ENCODE measurements at regions not wholly inside any gene's neighbourhood (a gene's known extent, or its start where the extent isn't known, plus 50 kb on each side); places are given as distances from the start of the nearest gene placed in this dataset.
A peak's percentile ranks its signal among the peaks of the same experiment; 100 is the strongest.
"Not testable (repeated sequence)": the region's sequence is repeated elsewhere in the genome, so short reads cannot be mapped to it uniquely, and the experiment has no call there.

- no peaks in the 10 kb centered on the region for H3K9me3 Mint-ChIP-seq
- intact Hi-C loops (cut with micrococcal nuclease): no loop called here
These were observed 370.2 kb downstream of the PPP1R3A start for GRCh38 chr7:113548561-113548960.

GRCh38 chr7:113548137-113548536 is 370.7 kb downstream of the PPP1R3A start:
- H3K4me3 Mint-ChIP-seq: no peak overlapping the region
- no peak for DNase-seq
- CTCF ChIA-PET (ENCODE audit: partially characterized antibody): no interaction called here
- Histone ChIP-seq H3K27ac (ENCODE audit: low read depth, low read length) (no peak overlapping the region), H3K36me3 (ENCODE audit: insufficient read depth, low read length) (no peaks in the 10 kb centered on the region), H3K4me1 (ENCODE audit: insufficient read depth, low read length) (no peaks in the 10 kb centered on the region), H3K9me3 (ENCODE audit: control insufficient read depth in 1 of 2, low read length in 2 of 2) (no peaks in the 10 kb centered on the region), H3K27me3 (ENCODE audit: insufficient read depth, low read length) (no peaks in the 10 kb centered on the region), H3K4me3 (ENCODE audit: low read length in 2 of 2) (no peak overlapping the region)
- no peaks in the 10 kb centered on the region for H3K4me1 Mint-ChIP-seq
- no peak overlapping the region for H3K27ac Mint-ChIP-seq
- no peaks in the 10 kb centered on the region for H3K9me3 Mint-ChIP-seq
- H3K27me3 Mint-ChIP-seq: no peaks in the 10 kb centered on the region
- intact Hi-C loops (cut with micrococcal nuclease): no loop called here
- POLR2A ChIA-PET (ENCODE audit: partially characterized antibody): no interaction called here
- no peaks in the 10 kb centered on the region for H3K36me3 Mint-ChIP-seq

More at GRCh38 chr7:113548561-113548960, 370.2 kb downstream of the PPP1R3A start:
- Mint-ChIP-seq H3K36me3 (no peaks in the 10 kb centered on the region), H3K4me3 (no peak overlapping the region), H3K4me1 (no peaks in the 10 kb centered on the region), H3K27ac (no peak overlapping the region), H3K27me3 (no peaks in the 10 kb centered on the region)
- DNase-seq: no peak
- no peaks in the 10 kb centered on the region for H3K4me1 ChIP-seq (ENCODE audit: insufficient read depth, low read length)
- no peaks in the 10 kb centered on the region for H3K36me3 ChIP-seq (ENCODE audit: insufficient read depth, low read length)
- H3K4me3 ChIP-seq (ENCODE audit: low read length in 2 of 2): no peak overlapping the region
- H3K9me3 ChIP-seq (ENCODE audit: control insufficient read depth in 1 of 2, low read length in 2 of 2): no peaks in the 10 kb centered on the region
- H3K27ac ChIP-seq (ENCODE audit: low read depth, low read length): no peak overlapping the region
- POLR2A ChIA-PET (ENCODE audit: partially characterized antibody): no interaction called here
- CTCF ChIA-PET (ENCODE audit: partially characterized antibody): no interaction called here
- no peaks in the 10 kb centered on the region for H3K27me3 ChIP-seq (ENCODE audit: insufficient read depth, low read length)

GRCh38 chr7:113521468-113521867 is 397.3 kb downstream of the PPP1R3A start:
- H3K27me3 ChIP-seq (ENCODE audit: insufficient read depth, low read length): no peaks in the 10 kb centered on the region
- H3K27ac ChIP-seq (ENCODE audit: low read depth, low read length): no peak overlapping the region
- Mint-ChIP-seq H3K36me3 (no peaks in the 10 kb centered on the region), H3K27me3 (no peaks in the 10 kb centered on the region), H3K9me3 (peaks cover 0 to 13% (median 5%) of the 10 kb centered on the region in 8 donors), H3K4me1 (no peaks in the 10 kb centered on the region), H3K4me3 (no peak overlapping the region), H3K27ac (peak overlapping the region in 1 of 7 donors; percentile 15)
- ChIA-PET POLR2A (ENCODE audit: partially characterized antibody) (no interaction called here), CTCF (ENCODE audit: partially characterized antibody) (no interaction called here)
- no peaks in the 10 kb centered on the region for H3K36me3 ChIP-seq (ENCODE audit: insufficient read depth, low read length)
- no peak overlapping the region for H3K4me3 ChIP-seq (ENCODE audit: low read length in 2 of 2)
- intact Hi-C loops (cut with micrococcal nuclease): no loop called here
- no peaks in the 10 kb centered on the region for H3K9me3 ChIP-seq (ENCODE audit: control insufficient read depth in 1 of 2, low read length in 2 of 2)
- no peaks in the 10 kb centered on the region for H3K4me1 ChIP-seq (ENCODE audit: insufficient read depth, low read length)
- DNase-seq: no peak

GRCh38 chr7:113519472-113519871 is 399.3 kb downstream of the PPP1R3A start:
- no peaks in the 10 kb centered on the region for H3K4me1 ChIP-seq (ENCODE audit: insufficient read depth, low read length)
- no peaks in the 10 kb centered on the region for H3K4me1 Mint-ChIP-seq
- H3K27me3 ChIP-seq (ENCODE audit: insufficient read depth, low read length): no peaks in the 10 kb centered on the region
- no peaks in the 10 kb centered on the region for H3K36me3 ChIP-seq (ENCODE audit: insufficient read depth, low read length)
- H3K27me3 Mint-ChIP-seq: no peaks in the 10 kb centered on the region
- H3K4me3 Mint-ChIP-seq: no peak overlapping the region
- no peaks in the 10 kb centered on the region for H3K9me3 ChIP-seq (ENCODE audit: control insufficient read depth in 1 of 2, low read length in 2 of 2)
- intact Hi-C loops (cut with micrococcal nuclease): no loop called here
- H3K36me3 Mint-ChIP-seq: no peaks in the 10 kb centered on the region
- POLR2A ChIA-PET (ENCODE audit: partially characterized antibody): no interaction called here
- DNase-seq: no peak
- peaks cover 0 to 21% (median 7%) of the 10 kb centered on the region in 8 donors for H3K9me3 Mint-ChIP-seq
- no peak overlapping the region for H3K4me3 ChIP-seq (ENCODE audit: low read length in 2 of 2)
- CTCF ChIA-PET (ENCODE audit: partially characterized antibody): no interaction called here
- H3K27ac ChIP-seq (ENCODE audit: low read depth, low read length): no peak overlapping the region
- H3K27ac Mint-ChIP-seq: no peak overlapping the region

- Mint-ChIP-seq H3K4me3 (no peak overlapping the region), H3K4me1 (no peaks in the 10 kb centered on the region), H3K27me3 (no peaks in the 10 kb centered on the region), H3K36me3 (no peaks in the 10 kb centered on the region), H3K27ac (no peak overlapping the region), H3K9me3 (peaks cover 0 to 7% (median under 1%) of the 10 kb centered on the region in 8 donors)
- no peak overlapping the region for H3K4me3 ChIP-seq (ENCODE audit: low read length in 2 of 2)
- no peaks in the 10 kb centered on the region for H3K36me3 ChIP-seq (ENCODE audit: insufficient read depth, low read length)
- H3K27ac ChIP-seq (ENCODE audit: low read depth, low read length): no peak overlapping the region
- ChIA-PET POLR2A (ENCODE audit: partially characterized antibody) (no interaction called here), CTCF (ENCODE audit: partially characterized antibody) (no interaction called here)
- H3K27me3 ChIP-seq (ENCODE audit: insufficient read depth, low read length): no peaks in the 10 kb centered on the region
- no peaks in the 10 kb centered on the region for H3K9me3 ChIP-seq (ENCODE audit: control insufficient read depth in 1 of 2, low read length in 2 of 2)
- intact Hi-C loops (cut with micrococcal nuclease): no loop called here
- no peaks in the 10 kb centered on the region for H3K4me1 ChIP-seq (ENCODE audit: insufficient read depth, low read length)
- DNase-seq: no peak
These were observed 386.3 kb upstream of the SMIM30 start for GRCh38 chr7:113504691-113505090.

- no peak overlapping the region for H3K27ac ChIP-seq (ENCODE audit: low read depth, low read length)
- DNase-seq: no peak
- H3K36me3 Mint-ChIP-seq: no peaks in the 10 kb centered on the region
- no peaks in the 10 kb centered on the region for H3K36me3 ChIP-seq (ENCODE audit: insufficient read depth, low read length)
- no peaks in the 10 kb centered on the region for H3K4me1 ChIP-seq (ENCODE audit: insufficient read depth, low read length)
- H3K27me3 Mint-ChIP-seq: no peaks in the 10 kb centered on the region
- H3K4me3 ChIP-seq (ENCODE audit: low read length in 2 of 2): no peak overlapping the region
- no peak overlapping the region for H3K27ac Mint-ChIP-seq
- H3K9me3 ChIP-seq (ENCODE audit: control insufficient read depth in 1 of 2, low read length in 2 of 2): no peaks in the 10 kb centered on the region
- POLR2A ChIA-PET (ENCODE audit: partially characterized antibody): no interaction called here
- H3K4me1 Mint-ChIP-seq: no peaks in the 10 kb centered on the region
- H3K4me3 Mint-ChIP-seq: no peak overlapping the region
- peaks cover 0 to 7% (median 0%) of the 10 kb centered on the region in 8 donors for H3K9me3 Mint-ChIP-seq
- H3K27me3 ChIP-seq (ENCODE audit: insufficient read depth, low read length): no peaks in the 10 kb centered on the region
- CTCF ChIA-PET (ENCODE audit: partially characterized antibody): no interaction called here
- intact Hi-C loops (cut with micrococcal nuclease): no loop called here
These were observed 385.8 kb upstream of the SMIM30 start for GRCh38 chr7:113504142-113504541.

GRCh38 chr7:113496586-113496985 is 378.2 kb upstream of the SMIM30 start:
- H3K4me3 ChIP-seq (ENCODE audit: low read length in 2 of 2); intact Hi-C loops (cut with micrococcal nuclease); H3K4me1 ChIP-seq (ENCODE audit: insufficient read depth, low read length); DNase-seq; H3K4me1 Mint-ChIP-seq; H3K4me3 Mint-ChIP-seq; H3K36me3 ChIP-seq (ENCODE audit: insufficient read depth, low read length); H3K27me3 Mint-ChIP-seq; H3K9me3 Mint-ChIP-seq; POLR2A ChIA-PET (ENCODE audit: partially characterized antibody); H3K27ac ChIP-seq (ENCODE audit: low read depth, low read length); H3K9me3 ChIP-seq (ENCODE audit: control insufficient read depth in 1 of 2, low read length in 2 of 2); H3K27ac Mint-ChIP-seq; H3K27me3 ChIP-seq (ENCODE audit: insufficient read depth, low read length); H3K36me3 Mint-ChIP-seq; CTCF ChIA-PET (ENCODE audit: partially characterized antibody): not testable (repeated sequence)

GRCh38 chr7:113494797-113495566 is 376.6 kb upstream of the SMIM30 start:
- H3K4me1 ChIP-seq (ENCODE audit: insufficient read depth, low read length); H3K27me3 Mint-ChIP-seq; H3K27ac ChIP-seq (ENCODE audit: low read depth, low read length); H3K36me3 ChIP-seq (ENCODE audit: insufficient read depth, low read length); DNase-seq; CTCF ChIA-PET (ENCODE audit: partially characterized antibody); H3K4me3 ChIP-seq (ENCODE audit: low read length in 2 of 2); H3K9me3 ChIP-seq (ENCODE audit: control insufficient read depth in 1 of 2, low read length in 2 of 2); H3K27ac Mint-ChIP-seq; POLR2A ChIA-PET (ENCODE audit: partially characterized antibody); H3K4me1 Mint-ChIP-seq; H3K4me3 Mint-ChIP-seq; intact Hi-C loops (cut with micrococcal nuclease); H3K27me3 ChIP-seq (ENCODE audit: insufficient read depth, low read length); H3K36me3 Mint-ChIP-seq; H3K9me3 Mint-ChIP-seq: not testable (repeated sequence)

Data from CD4-positive, alpha-beta memory T cell (primary cell).